PFSK-1 (cell line): ENCODE measurements at regions not wholly inside any gene's neighbourhood (a gene's known extent, or its start where the extent isn't known, plus 50 kb on each side); places are given as distances from the start of the nearest gene placed in this dataset.

Experiments
- FOXP2 ChIP-seq: optimal IDR thresholded peaks from 2 replicates; pipeline ENCODE3; 2011; ENCODE audit warnings: borderline replicate concordance, control low read depth, inconsistent platforms; ENCODE audit not compliant: insufficient read depth; ENCODE audit errors: extremely low read length, extremely low read depth
- POLR2AphosphoS5 ChIP-seq: IDR thresholded peaks from 2 replicates; pipeline ENCODE4 v1.6.1; 2012; ENCODE audit warnings: low read depth, mild to moderate bottlenecking, control low read depth, low read length, moderate library complexity
- SIN3A ChIP-seq: IDR thresholded peaks from 2 replicates; pipeline ENCODE4 v1.6.1; 2012; ENCODE audit warnings: mild to moderate bottlenecking, low read length, moderate library complexity, borderline replicate concordance; ENCODE audit not compliant: insufficient read depth
- TAF1 ChIP-seq: IDR thresholded peaks from 2 replicates; pipeline ENCODE4 v1.6.1; 2012; ENCODE audit warnings: low read length, control low read depth, borderline replicate concordance; ENCODE audit not compliant: insufficient read depth
- TF ChIP-seq, protein P1 (sequence below), 2 experiments: IDR thresholded peaks; 2 replicates each; pipeline versions ENCODE4 v1.6.1 to v1.8.0; 2011 to 2012; ENCODE audit warnings: low read depth in 2 of 2, low read length in 2 of 2, control low read depth in 1 of 2, inconsistent platforms in 1 of 2, mild to moderate bottlenecking in 1 of 2, moderate library complexity in 1 of 2; ENCODE audit not compliant: insufficient read depth in 1 of 2

DNA sequence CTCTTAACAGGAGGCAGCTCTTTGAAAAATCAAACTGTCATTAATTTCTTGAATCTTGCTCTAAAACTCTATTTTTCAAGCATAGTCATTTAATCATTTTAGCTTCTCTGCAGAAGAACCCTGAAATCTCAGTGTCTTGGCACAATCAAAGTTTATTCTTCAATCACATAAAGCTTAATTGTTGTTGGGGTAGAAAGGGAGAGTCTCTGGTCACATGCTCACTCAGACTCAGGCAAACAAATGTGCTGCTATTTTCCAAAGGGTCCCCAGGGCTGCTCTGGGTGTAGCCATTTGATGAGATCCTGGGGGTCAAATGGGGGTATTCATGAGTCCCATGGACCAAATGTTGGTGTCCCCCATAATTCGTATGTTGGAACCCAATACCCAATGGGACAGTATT lies 114.8 kb downstream of the MSX2 start:
- TF ChIP-seq, protein P1, sequence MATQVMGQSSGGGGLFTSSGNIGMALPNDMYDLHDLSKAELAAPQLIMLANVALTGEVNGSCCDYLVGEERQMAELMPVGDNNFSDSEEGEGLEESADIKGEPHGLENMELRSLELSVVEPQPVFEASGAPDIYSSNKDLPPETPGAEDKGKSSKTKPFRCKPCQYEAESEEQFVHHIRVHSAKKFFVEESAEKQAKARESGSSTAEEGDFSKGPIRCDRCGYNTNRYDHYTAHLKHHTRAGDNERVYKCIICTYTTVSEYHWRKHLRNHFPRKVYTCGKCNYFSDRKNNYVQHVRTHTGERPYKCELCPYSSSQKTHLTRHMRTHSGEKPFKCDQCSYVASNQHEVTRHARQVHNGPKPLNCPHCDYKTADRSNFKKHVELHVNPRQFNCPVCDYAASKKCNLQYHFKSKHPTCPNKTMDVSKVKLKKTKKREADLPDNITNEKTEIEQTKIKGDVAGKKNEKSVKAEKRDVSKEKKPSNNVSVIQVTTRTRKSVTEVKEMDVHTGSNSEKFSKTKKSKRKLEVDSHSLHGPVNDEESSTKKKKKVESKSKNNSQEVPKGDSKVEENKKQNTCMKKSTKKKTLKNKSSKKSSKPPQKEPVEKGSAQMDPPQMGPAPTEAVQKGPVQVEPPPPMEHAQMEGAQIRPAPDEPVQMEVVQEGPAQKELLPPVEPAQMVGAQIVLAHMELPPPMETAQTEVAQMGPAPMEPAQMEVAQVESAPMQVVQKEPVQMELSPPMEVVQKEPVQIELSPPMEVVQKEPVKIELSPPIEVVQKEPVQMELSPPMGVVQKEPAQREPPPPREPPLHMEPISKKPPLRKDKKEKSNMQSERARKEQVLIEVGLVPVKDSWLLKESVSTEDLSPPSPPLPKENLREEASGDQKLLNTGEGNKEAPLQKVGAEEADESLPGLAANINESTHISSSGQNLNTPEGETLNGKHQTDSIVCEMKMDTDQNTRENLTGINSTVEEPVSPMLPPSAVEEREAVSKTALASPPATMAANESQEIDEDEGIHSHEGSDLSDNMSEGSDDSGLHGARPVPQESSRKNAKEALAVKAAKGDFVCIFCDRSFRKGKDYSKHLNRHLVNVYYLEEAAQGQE (IDR thresholded peaks at IDR 0.05; ENCODE audit: insufficient read depth in 1 of 2, low read depth in 2 of 2, low read length in 2 of 2), result no peak
- TF ChIP-seq TAF1 (no peak), FOXP2 (no peak), SIN3A (no peak), POLR2AphosphoS5 (no peak)

GRCh38 chr5:174837919-174838902 lies 113.8 kb downstream of the MSX2 start:
- TF ChIP-seq TAF1 (no peak), POLR2AphosphoS5 (no peak), FOXP2 (no peak), SIN3A (no peak)
- TF ChIP-seq, protein P1 (IDR thresholded peaks at IDR 0.05; ENCODE audit: insufficient read depth in 1 of 2, low read depth in 2 of 2, low read length in 2 of 2), result no peak

DNA sequence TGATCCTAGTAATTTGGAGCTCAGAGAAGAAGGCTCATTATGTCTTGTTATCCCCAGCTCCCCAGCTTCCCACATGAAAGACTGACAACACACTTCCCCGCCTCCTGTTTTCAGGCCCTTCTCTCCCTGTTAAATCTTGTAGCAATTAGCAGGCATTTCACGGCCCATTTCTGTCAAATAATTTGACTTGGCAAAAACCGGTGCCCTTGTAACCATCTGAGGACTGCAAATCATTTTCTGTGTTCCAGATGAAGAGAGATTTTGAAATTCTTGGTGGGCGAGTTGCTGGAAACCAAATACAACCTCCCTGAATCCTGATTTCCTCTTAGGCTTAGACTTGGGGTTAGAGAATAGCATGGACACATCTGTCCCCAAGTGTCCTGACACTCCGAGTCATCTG lies 109.7 kb downstream of the MSX2 start:
- TF ChIP-seq, protein P1 (IDR thresholded peaks at IDR 0.05; ENCODE audit: insufficient read depth in 1 of 2, low read depth in 2 of 2, low read length in 2 of 2), result no peak
- TF ChIP-seq FOXP2 (no peak), SIN3A (no peak), POLR2AphosphoS5 (no peak), TAF1 (no peak)

DNA sequence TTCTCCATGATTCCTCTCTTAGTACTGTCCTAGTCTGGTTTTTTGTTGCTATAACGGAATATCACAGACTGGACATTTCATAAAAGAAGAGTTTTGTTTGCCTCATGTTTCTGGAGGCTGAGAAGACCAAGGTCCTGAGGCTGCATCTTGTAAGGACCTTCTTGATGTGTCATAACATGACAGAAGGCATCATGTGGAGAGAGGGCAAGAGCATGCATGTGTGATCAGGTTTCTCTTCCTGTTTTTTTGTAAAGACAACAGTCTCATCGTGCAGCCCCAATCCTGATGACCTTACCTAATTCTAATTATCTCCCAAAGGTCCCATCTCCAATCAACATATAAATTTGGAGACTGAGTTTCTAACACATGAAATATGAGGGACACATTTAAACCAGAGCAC lies 108.4 kb downstream of the MSX2 start:
- TF ChIP-seq SIN3A (no peak), FOXP2 (no peak), POLR2AphosphoS5 (no peak), TAF1 (no peak)
- TF ChIP-seq, protein P1 (IDR thresholded peaks at IDR 0.05; ENCODE audit: insufficient read depth in 1 of 2, low read depth in 2 of 2, low read length in 2 of 2), result no peak
